GM19351 (cell line): ENCODE measurements at regions not wholly inside any gene's neighbourhood (a gene's known extent, or its start where the extent isn't known, plus 50 kb on each side); places are given as distances from the start of the nearest gene placed in this dataset.
"Not testable (repeated sequence)": the region's sequence is repeated elsewhere in the genome, so short reads cannot be mapped to it uniquely, and the experiment has no call there.

Source experiments
- ATAC-seq: cut with Tn5 transposase; IDR thresholded peaks from one replicate; pipeline ENCODE4 v1.9.1; 2021; ENCODE audit warnings: mild to moderate bottlenecking, moderate library complexity; ENCODE audit not compliant: unreplicated experiment

DNA sequence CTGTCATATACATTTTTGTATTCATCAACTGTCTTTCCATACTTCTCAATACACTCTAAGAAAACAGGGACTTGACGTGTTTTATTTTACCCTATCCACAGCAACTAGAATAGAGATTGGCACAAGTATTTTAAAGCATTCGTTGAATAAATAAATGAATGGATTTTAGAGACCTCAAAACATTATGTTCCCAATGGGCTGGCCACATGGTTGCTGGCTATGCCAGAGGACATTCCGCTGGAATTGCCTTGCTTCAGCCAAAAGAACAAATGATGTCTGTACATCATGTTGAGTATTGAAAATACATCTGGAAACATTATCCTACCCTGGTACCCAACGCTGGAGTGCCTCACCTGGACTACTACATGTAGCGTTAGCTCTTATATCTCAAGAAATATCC, 132.8 kb upstream of the RAP1B start:
- no peak for ATAC-seq

DNA sequence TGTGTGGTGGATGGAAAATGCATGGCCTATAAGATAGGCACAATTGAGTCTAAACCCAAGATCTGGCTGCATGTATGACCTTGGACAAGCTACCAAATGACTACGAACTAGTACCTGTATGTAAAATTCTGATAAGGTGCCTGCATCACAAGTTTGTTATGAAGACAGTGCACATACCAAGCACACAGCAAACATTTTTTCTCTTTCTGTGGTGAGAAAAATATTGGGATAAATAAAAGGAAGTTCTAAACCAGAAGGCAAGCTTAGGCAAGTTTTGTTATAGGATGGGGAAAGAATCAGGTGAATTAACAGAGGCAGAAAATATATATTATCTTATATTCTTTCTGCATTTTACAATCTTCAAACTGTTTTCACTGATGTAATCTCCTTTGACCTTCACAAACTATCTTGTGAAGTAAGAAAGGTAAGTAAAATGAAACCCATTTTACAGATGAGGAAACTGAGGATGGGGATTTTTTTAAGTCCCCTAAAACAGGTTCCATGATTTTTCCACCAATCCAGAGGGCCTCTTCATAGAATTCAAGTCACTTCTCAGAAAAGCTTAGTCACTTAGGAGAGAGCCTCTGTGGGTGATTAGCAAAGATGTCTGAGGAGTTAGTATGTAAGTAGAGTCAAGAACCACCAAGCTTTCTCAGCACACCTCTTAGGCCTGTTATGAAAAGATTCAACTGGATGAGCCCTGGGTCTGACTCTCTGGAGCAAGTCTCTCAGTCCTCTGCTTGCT, 132.0 kb upstream of the RAP1B start:
- ATAC-seq, result no peak

DNA sequence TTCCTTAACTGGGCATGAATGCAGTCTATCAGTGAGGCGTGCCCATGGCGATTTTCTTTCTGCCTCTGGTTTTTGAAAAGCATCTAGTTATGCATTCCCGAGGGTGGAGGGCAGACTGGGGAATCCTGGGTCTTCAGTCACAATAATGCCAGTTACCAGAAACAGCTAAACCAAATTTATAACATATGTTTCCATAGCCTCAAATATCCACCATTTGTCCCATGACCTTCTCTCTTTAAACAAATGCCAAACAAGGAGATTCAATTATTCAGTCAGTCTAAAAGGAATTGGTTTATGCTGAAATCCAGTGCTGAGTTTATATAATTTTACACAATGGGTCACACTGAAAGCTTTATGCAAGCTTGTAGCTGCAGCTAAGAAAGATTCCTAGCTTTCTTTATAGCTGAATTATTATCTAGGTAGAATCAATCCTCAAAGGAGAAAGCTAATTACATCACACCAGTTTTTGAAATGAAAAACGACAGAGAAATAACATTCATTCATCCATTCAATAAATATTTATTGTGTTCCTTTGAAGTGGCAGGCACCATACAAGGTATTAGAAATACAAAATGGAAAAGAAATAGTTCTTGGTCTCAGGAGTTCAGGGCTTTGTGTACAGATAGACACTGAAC, 131.3 kb upstream of the RAP1B start:
- ATAC-seq, result no peak

DNA sequence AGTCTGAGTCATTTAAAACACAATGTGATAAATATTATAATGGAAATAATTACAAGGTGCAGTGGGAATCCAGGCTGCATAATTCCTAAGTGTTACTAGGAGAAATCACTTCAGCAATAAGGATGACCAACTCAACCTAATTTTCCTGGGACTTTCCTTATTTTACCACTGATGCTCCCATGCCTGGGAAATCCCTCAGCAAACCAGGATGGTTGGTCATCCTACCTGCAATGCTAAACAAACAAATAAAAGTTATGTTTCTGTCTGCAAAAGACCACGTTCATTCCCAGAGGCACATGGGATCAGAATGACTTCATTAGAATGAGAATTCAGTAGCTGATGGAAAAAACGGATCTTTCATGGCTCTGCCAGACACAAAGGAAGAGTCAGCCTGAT, 130.8 kb upstream of the RAP1B start:
- no peak for ATAC-seq

DNA sequence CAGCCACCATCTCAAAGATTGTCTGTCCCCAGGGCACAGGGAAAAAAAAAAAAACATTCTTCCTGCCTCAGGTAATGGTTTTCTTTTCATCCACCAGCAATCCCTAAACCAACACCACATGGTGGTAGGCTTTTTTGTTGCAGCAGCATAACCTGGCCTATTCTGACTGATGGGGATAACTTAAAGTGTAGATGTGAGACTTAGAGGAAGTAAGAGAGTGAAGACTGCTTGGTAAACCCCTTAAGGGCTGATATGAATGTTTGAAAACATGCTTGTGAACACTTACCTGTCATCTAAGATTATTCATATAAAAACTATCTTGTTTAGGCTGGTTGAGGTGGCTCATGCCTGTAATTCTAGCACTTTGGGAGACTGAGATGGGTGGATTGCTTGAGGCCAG, 130.2 kb upstream of the RAP1B start:
- no peak for ATAC-seq

DNA sequence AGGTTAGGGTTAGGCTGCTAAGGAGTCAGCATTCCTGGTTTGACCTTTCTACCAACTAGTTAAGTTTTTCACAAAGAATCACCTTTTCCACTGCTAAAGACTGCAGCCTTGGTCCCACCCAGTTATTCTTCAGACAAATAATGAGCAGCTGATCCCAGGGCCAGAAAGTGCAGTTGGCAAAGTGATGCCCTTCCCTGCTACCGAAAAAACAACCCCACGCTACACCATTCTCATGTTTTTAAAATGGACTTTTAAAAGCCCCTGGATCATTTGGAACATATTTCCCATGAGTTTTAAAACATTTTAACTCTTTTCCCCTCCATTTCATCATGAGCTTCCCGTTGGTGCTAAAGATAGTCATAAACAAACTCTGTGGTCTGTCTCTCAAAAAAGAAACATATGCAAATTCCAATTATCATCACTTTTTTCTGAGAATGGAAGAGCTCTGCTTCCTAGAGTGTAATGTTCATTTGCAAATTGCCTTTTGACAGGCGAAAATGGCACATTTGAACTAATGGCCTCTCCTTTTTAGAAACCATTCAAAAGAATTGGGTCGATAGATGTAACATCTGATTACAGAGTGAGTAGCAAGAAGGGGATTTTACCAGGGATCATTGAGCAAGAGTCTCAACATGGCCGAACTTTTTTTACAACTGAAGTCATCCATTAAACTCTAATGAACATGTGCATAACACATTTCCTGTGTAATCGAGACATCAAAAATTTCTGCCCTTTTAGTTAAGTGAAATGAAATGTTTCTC, 129.3 kb upstream of the RAP1B start:
- peak; percentile 50 for ATAC-seq

DNA sequence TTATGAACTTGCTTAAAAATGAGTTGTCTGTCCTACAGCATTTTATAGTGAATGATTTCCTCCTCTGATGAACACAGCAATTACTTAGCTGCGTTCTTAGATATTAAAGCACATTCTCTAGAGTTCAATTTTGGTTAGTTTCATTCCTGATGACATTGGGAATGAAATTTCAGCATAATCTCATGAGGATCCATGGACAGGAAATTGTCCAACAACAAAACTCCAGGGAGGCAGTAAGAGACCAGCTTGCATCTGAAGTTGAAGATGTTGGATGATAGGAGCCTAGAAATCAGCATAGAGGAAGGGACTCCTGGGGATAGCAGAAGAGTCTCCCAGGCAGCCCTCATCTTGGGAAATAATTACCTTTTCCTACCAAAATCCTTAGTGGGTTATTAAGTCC, 128.7 kb upstream of the RAP1B start:
- no peak for ATAC-seq

DNA sequence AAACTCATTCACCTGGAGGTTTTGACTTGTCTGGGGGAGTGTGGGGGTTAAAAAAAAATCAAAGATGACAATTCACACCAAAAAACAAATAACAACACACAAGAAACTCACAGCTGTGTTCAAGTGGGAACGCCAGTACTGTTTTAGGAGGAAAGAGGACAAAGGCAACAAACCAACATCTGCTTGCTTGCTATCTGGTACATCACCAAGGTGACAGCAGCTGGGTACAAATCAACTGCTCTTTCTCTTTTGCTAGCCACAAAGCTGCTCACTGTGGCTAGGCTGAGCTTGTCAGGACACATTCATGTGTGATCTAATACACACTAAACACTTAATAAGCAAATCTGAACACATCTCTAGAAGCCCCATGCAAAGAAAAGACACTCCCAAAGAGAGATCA, 128.0 kb upstream of the RAP1B start:
- peak; percentile 89 for ATAC-seq

DNA sequence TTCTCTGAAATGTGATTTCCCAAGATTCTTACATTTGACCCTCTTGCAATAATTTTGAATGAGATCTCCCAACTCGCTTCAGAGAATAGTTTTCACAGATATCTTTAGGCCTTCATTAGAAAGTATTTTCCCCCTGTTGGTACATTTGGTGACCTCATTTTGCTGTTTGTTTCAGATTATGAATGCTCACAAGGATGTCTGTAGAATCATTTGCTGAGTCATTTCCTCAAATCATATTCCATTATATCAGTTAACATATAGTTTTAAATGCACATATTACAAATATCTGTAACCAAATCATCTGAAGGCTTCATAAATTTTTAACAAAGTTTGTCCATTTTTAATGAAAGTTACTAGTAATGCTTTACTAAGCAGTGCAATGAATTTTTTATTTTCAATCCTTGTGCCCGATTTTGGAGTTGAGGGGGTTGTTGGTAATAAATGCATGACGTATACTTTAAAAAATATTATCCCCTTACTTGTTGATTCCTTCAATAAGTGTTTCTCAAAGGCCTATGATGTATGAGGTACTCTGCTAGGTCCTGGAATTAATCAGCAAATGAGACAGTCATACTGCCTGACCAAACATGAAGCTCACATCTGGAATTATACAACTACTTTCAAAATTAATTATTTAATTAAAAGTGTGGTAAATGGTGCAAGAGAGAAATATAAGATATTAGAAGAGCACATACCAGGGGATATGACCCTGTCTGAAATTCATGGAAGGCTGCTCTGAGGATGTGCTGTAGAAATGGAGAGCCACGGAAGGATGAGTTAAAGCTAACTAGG, 126.9 kb upstream of the RAP1B start:
- no peak for ATAC-seq

DNA sequence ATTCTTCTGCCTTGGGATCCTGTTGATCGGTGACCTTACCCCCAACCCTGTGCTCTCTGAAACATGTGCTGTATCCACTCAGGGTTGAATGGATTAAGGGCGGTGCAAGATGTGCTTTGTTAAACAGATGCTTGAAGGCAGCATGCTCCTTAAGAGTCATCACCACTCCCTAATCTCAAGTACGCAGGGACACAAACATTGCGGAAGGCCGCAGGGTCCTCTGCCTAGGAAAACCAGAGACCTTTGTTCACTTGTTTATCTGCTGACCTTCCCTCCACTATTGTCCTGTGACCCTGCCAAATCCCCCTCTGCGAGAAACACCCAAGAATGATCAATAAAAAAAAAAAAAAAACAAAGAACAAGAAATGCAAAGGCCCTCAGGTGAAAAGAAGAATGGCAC, 126.1 kb upstream of the RAP1B start:
- not testable (repeated sequence) for ATAC-seq

DNA sequence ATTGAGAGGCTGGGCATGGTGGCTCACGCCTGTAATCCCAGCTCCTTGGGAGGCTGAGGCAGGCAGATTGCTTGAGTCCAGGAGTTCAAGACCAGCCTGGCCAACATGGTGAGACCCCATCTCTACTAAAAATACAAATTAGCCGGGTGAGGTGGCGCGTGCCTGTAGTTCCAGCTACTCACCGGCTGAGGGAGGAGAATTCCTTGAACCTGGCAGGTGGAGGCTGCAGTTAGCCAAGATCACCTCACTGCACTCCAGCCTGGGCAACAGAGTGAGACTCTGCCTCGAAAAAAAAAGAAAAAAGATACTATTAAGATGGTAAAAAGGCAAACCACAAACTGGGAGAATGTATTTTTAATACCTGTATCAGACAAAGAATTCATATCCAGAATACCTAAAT, 124.2 kb upstream of the RAP1B start:
- ATAC-seq, result not testable (repeated sequence)

DNA sequence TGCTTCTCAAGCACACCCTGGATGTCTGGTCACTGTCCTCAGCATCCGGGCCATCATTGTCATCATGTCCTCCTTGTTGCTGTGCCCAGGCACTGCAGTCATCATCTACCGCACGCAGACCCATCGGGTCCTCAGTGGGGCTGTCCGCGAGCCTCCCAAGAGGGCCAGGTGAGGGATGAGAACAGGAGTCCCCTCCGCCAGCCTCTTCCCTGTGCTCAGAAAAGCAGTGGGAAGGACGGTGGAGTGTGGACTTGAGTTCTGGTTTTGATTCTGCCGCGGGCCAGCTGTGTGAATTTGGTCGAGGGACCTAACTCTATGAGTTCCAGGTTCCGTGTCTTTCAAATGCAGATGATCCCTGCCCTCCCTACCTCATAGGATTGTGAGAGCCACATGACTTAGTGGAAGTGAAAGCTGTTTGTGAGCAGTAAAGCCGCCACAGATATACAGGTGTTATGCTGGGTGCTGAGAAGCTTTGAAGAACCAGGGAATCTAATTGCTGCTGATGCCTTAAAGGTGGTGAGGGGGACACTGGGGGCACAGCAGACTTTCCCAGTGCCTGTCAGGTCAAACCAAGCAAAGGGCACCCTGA, 122.9 kb upstream of the RAP1B start:
- no peak for ATAC-seq

DNA sequence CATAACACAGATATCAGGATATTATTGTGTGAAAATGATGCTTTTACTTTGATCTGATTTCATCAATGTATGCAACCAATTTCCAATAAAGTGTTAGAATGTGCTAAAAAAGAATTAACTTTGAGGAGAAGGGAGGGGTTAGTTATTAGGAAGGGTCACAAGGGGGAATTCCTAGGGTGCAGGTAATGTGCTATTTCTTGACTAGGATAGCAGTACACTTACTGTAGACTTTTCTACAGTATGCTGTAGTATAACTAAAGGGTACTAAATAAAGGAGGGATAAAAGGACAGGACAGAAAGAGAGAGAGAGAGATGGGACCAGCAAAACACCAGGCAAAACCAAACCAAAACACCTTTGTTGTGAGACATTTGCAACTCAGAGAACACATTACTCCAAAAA, 121.4 kb upstream of the RAP1B start:
- no peak for ATAC-seq

DNA sequence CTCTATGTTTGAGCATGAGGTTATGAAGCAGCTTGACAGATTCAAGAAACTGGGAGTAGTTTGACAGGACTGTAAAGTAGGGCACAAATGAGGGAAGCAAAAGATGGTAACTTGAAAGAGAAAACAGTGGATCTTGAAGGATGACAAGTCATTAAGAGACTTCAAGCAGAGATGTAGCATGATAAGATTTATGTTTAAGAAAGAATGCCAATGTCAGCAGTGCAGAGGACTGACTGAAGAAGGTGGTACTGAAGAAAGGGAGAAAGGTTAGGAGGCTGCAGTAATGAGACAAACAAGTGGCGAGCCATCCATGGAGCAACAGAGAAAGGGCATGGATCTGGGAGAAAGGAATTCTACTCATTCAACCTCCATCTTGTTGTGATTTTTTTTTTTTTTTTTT, 120.2 kb upstream of the RAP1B start:
- ATAC-seq, result no peak

DNA sequence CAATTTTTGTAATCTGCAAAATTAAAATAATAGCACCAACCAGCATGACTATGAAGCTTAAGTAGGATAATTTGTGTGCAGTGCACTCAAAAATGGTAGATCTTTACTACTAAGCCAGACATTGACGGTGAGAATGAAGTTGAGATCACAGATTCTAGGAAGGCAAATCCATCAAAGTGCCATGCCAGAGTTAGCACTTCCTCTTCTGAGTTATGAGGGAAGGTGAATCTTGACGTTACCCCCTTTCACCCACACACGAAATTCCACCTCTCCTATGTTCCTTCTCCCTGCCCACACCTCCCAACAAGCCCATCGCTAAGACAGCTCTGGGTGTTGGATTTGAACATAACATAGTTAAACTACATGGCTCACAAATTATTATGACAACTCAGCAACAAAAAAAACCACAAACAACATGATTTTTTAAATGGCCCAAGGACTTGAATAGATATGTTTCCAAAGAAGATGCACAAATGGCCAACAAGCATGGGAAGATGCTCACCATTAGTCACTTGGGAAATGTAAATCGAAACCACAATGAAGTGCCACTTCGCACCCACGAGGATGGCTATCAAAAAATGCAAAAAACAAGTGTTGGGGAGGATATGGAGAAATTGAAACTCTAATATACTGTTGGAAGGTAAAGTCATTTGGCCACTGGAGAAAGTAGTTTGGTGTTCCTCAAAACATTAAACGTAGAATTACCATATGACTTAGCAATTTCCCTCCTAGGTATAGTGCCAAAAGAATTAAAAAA, 119.3 kb upstream of the RAP1B start:
- no peak for ATAC-seq

DNA sequence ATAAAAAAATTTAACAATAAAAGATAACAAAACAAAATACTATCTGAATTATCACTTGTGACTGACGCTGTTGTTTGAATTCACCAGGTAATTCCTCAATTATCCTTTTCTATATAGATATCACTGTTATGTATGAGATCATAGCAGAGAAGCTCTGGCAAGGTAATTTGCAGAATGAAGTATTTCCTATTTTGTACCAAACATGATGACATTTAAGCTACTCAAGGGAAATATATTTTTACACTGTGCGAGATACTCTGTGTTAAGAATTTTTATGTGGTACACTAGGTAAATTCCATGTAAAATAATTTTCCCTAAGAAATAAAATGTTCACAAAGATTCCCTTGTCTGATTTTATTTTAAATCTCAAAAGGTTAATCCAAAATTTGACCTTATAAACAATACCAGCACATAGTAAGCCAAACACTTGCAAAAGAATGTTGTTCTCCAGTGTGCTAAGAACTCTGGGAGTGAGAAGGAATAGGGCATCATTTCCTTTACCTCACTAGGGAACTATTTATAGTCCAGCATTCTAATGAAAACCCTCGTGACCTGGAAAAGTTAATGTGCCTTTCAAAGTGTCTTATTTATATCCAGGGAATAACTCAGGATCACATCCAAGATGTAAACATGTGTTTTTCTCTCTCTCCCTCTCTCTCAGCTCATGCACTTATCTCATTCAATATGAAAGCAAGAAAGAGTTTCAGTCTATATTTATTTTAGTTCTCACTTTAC, 115.2 kb upstream of the RAP1B start:
- ATAC-seq, result no peak

DNA sequence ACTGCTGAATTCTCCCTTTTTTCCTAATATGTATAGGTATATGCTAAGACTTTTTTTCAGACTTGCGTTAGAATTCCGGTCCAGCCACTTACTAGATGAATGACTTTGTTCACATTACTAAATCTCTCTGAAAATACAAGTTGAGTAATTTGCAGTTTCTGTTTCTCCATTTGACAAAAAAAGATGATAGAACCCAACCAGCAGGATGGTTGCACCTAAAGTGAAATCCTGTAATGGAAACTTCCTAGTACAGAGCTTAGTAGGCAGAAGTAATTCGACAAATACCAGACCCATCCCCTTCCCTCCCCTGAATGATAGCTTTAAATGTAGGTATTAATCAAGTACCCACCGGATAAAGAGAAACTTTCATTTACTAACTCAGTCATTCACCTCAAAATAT, 113.6 kb upstream of the RAP1B start:
- peak; percentile 72 for ATAC-seq

DNA sequence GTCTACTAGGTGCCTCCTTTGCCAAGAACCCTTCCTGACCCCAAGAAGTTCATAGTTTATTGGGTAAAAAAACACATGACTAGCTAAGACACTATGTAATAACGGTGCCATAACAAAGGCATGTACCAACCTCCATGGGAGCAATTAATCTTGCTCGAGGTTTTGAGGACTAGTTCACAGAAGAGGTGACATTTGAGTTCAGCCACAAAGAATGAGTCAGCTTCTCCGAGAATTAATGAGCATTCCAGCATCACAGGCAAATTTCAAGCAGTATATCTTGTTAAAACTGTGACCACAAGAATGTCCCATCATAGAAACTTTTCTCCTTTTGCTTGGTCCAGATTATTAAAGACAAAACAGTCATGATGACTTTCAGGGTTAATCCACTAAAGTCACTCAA, 113.0 kb upstream of the RAP1B start:
- no peak for ATAC-seq

DNA sequence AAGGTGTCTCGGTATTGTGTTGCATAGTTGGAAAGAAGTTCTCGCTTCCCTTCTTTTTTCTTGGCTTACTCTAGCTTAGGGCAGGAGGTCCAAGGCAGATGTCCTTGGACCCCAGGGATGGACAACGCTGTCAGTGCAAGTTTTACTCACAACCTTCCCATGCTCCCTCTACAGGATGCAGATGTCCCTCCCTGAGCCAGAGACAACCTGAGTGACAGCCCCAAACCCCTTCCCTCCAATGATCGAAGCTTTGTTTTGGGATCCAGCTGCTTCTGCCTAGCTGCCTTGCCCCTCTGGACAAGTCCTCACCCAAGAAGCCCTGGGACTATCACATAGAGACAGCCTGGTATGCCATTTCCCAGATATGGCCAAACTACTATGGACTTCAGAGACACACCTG, 112.0 kb upstream of the RAP1B start:
- ATAC-seq, result no peak

DNA sequence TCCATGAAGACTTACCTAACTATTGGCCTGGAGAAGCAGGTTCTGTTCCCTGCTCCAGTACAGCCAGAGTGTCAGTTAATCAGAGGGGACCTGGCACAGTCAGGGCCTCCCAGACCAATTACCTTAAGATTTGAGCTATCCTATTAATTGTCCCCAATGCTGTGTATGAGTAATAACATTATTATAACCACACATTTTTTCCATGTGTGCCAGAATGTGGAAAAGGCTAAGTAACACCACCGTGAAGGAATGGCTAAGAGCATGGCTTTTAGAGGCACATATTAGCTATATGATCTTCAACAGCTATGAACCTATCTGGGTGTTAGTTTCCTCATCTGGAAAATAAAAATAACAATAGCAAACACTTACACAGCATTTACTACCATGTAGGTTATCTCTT, 111.1 kb upstream of the RAP1B start:
- ATAC-seq, result no peak
